Activated T-helper 2 cell treated with anti-CD3 and anti-CD28 coated beads, Interferon-gamma antibody, Interleukin-2, Interleukin-4, amounts not matched to agents 10 μg/mL and 5 μg/mL and 100 μg/mL, durations not matched to agents 14 hours and 24 hours and 36 hours (primary cell): ENCODE measurements at regions not wholly inside any gene's neighbourhood (a gene's known extent, or its start where the extent isn't known, plus 50 kb on each side); places are given as distances from the start of the nearest gene placed in this dataset.
"Not testable (repeated sequence)": the region's sequence is repeated elsewhere in the genome, so short reads cannot be mapped to it uniquely, and the experiment has no call there.

Experiments
- DNase-seq: peaks from one replicate; pipeline ENCODE4 v3.0.0; 2021; ENCODE audit warnings: low spot score
- H3K27ac Mint-ChIP-seq: one replicate; pipeline ENCODE4 v1.8.0; 2021; ENCODE audit warnings: mixed read lengths
- H3K27me3 Mint-ChIP-seq: one replicate; pipeline ENCODE4 v1.8.0; 2021; ENCODE audit warnings: low read depth, mixed read lengths
- H3K36me3 Mint-ChIP-seq: one replicate; pipeline ENCODE4 v1.8.0; 2021; ENCODE audit warnings: low read depth, mixed read lengths
- H3K4me1 Mint-ChIP-seq: one replicate; pipeline ENCODE4 v1.8.0; 2021; ENCODE audit warnings: low read depth, mixed read lengths
- H3K4me3 Mint-ChIP-seq: one replicate; pipeline ENCODE4 v1.8.0; 2021; ENCODE audit warnings: low read depth, mild to moderate bottlenecking, moderate library complexity, mixed read lengths
- H3K9me3 Mint-ChIP-seq: one replicate; pipeline ENCODE4 v1.8.0; 2021; ENCODE audit warnings: mixed read lengths
- intact Hi-C: fragments of 100-400 bp; cut with micrococcal nuclease; formaldehyde crosslinking; loops from one replicate; pipeline ENCODE4 v1.15.1; 2023

- DNase-seq, H3K9me3 Mint-ChIP-seq, H3K4me1 Mint-ChIP-seq, H3K4me3 Mint-ChIP-seq, H3K27ac Mint-ChIP-seq, intact Hi-C loops, H3K27me3 Mint-ChIP-seq, H3K36me3 Mint-ChIP-seq: not testable (repeated sequence)
Measured at GRCh38 chr17:22383772-22384460, 691.6 kb downstream of the KCNJ18 start.

- H3K4me3 Mint-ChIP-seq, H3K27me3 Mint-ChIP-seq, H3K36me3 Mint-ChIP-seq, H3K27ac Mint-ChIP-seq, H3K9me3 Mint-ChIP-seq, H3K4me1 Mint-ChIP-seq, DNase-seq, intact Hi-C loops: not testable (repeated sequence)
Measured at GRCh38 chr17:22384461-22384800, 692.1 kb downstream of the KCNJ18 start.

GRCh38 chr17:22398446-22398845 lies 706.1 kb downstream of the KCNJ18 start:
- H3K4me1 Mint-ChIP-seq, result not testable (repeated sequence)

DNA sequence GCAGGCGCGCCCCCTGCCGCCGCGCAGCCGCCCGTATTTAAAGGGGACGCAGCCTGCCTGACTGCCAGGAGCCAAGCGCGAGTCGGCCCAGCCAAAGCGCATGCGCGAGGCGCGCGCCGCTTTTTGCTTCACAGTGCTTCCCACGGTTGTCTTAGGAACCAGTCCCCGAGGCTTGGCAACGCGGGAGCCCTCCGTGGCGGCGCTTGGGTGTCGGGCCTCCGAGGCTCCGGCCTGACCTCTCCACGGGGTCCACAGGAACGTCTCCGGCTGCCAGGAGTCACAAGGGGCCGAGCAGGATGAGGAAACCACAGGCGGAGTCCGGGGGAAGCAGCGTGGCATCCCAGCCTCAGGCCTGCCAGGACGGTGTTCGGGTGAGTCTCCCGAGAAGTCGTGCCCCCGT lies 706.7 kb downstream of the KCNJ18 start:
- not testable (repeated sequence) for DNase-seq

More at GRCh38 chr17:22398446-22398845, 706.1 kb downstream of the KCNJ18 start:
- H3K4me3 Mint-ChIP-seq, H3K36me3 Mint-ChIP-seq, intact Hi-C loops, H3K9me3 Mint-ChIP-seq, H3K27ac Mint-ChIP-seq, DNase-seq, H3K27me3 Mint-ChIP-seq: not testable (repeated sequence)

DNA sequence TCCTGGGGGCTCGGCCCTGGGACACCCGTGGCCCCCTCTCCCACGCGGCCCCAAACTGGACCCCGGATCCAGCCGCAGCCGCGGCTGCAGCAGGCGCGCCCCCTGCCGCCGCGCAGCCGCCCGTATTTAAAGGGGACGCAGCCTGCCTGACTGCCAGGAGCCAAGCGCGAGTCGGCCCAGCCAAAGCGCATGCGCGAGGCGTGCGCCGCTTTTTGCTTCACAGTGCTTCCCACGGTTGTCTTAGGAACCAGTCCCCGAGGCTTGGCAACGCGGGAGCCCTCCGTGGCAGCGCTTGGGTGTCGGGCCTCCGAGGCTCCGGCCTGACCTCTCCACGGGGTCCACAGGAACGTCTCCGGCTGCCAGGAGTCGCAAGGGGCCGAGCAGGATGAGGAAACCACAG lies 712.8 kb downstream of the KCNJ18 start:
- DNase-seq, H3K4me1 Mint-ChIP-seq, H3K27me3 Mint-ChIP-seq, intact Hi-C loops, H3K27ac Mint-ChIP-seq, H3K36me3 Mint-ChIP-seq, H3K4me3 Mint-ChIP-seq: not testable (repeated sequence)
- H3K9me3 Mint-ChIP-seq, result peaks cover 13% of the 10 kb centered on the region

More for the DNA sequence above, 706.7 kb downstream of the KCNJ18 start:
- H3K9me3 Mint-ChIP-seq, intact Hi-C loops, H3K4me1 Mint-ChIP-seq, H3K27ac Mint-ChIP-seq, H3K27me3 Mint-ChIP-seq, H3K36me3 Mint-ChIP-seq, H3K4me3 Mint-ChIP-seq: not testable (repeated sequence)

- no peak for DNase-seq
- Mint-ChIP-seq H3K36me3 (peaks cover 8% of the 10 kb centered on the region), H3K27ac (no peak overlapping the region), H3K9me3 (peaks cover 36% of the 10 kb centered on the region), H3K4me1 (no peaks in the 10 kb centered on the region), H3K4me3 (no peak overlapping the region), H3K27me3 (no peaks in the 10 kb centered on the region)
- intact Hi-C loops, result no loop called here
Measured at GRCh38 chr17:22409160-22409751, 716.9 kb downstream of the KCNJ18 start.

DNA sequence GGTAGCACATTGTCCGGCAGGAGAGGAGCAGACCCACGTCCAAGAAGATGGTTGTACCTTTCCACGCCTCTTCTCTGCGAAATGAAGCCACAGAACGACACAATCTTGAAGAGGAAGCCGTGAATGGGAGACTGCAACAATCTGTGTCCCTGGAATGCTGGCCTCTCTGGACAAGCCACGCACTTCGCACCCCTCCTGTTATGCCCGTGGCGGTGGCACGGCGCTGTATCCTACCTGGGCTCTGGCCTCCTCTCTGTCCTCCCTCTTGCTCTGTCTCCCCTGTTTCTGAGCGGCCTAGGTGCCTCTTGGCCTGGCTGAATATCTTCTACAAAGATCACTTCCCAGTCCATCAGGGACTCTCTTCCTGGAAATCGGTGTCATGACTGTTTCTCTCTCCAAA lies 717.8 kb downstream of the KCNJ18 start:
- no peak for DNase-seq
- H3K4me1 Mint-ChIP-seq, result no peaks in the 10 kb centered on the region
- H3K4me3 Mint-ChIP-seq, result no peak overlapping the region
- H3K9me3 Mint-ChIP-seq, result peaks cover 39% of the 10 kb centered on the region
- H3K36me3 Mint-ChIP-seq, result peaks cover 8% of the 10 kb centered on the region
- no peak overlapping the region for H3K27ac Mint-ChIP-seq
- no peaks in the 10 kb centered on the region for H3K27me3 Mint-ChIP-seq
- intact Hi-C loops, result no loop called here

GRCh38 chr17:22411185-22411784 lies 719.0 kb downstream of the KCNJ18 start:
- no peaks in the 10 kb centered on the region for H3K27me3 Mint-ChIP-seq
- DNase-seq, result no peak
- peaks cover 8% of the 10 kb centered on the region for H3K36me3 Mint-ChIP-seq

GRCh38 chr17:22435231-22435974 lies 743.1 kb downstream of the KCNJ18 start:
- DNase-seq, result no peak
- no peaks in the 10 kb centered on the region for H3K36me3 Mint-ChIP-seq
- intact Hi-C loops, result no loop called here
- no peaks in the 10 kb centered on the region for H3K27me3 Mint-ChIP-seq
- no peak overlapping the region for H3K27ac Mint-ChIP-seq
- H3K4me3 Mint-ChIP-seq, result no peak overlapping the region
- no peaks in the 10 kb centered on the region for H3K4me1 Mint-ChIP-seq
- H3K9me3 Mint-ChIP-seq, result peaks cover 53% of the 10 kb centered on the region

More at GRCh38 chr17:22411185-22411784, 719.0 kb downstream of the KCNJ18 start:
- Mint-ChIP-seq H3K4me3 (no peak overlapping the region), H3K4me1 (no peaks in the 10 kb centered on the region), H3K27ac (no peak overlapping the region), H3K9me3 (peaks cover 46% of the 10 kb centered on the region)
- intact Hi-C loops, result no loop called here

DNA sequence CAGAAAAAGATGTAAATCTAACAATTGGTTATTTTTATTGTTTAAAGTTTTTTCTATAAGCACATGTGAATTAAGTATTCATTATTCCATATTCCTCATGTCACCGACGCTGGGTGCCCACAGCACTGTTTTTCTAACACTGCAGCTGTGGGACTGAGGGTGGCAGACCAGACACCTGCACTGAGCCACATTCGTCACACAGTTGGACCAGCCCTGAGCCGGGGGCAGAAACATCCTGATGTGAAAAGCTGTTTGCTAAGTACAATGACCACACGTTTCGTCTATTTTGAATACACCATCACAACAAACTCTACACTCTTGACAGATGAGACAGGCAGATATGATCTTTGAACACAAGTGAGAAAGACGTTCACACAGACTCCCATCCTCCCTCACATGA lies 749.5 kb downstream of the KCNJ18 start:
- intact Hi-C loops, result no loop called here
- Mint-ChIP-seq H3K27ac (no peak overlapping the region), H3K27me3 (no peaks in the 10 kb centered on the region), H3K36me3 (no peaks in the 10 kb centered on the region), H3K4me3 (no peak overlapping the region), H3K9me3 (peaks cover 51% of the 10 kb centered on the region), H3K4me1 (no peaks in the 10 kb centered on the region)
- no peak for DNase-seq

DNA sequence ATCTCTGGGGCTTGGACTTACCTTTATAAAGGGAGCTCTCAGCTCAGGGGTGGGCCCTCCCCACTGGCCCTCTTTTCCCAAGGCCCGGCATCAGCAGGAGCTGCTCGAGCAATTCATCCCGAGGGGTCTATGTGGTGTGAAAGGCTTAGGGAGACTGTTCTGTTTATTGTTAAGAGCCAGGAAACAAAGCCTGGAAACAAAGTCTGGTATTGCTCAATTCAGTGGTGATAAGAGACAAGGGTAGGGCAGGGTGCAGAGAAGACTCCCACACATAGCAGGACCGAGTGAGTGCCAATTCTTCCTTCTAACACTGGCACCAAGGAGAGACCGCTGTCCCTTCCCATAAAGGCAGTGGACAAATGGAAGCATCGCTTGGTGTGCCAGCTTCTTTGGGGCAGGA lies 750.7 kb downstream of the KCNJ18 start:
- H3K9me3 Mint-ChIP-seq, result peaks cover 50% of the 10 kb centered on the region
- no peak for DNase-seq
- H3K4me3 Mint-ChIP-seq, result no peak overlapping the region
- no peaks in the 10 kb centered on the region for H3K4me1 Mint-ChIP-seq
- no peaks in the 10 kb centered on the region for H3K36me3 Mint-ChIP-seq
- intact Hi-C loops, result no loop called here
- no peak overlapping the region for H3K27ac Mint-ChIP-seq
- no peaks in the 10 kb centered on the region for H3K27me3 Mint-ChIP-seq

DNA sequence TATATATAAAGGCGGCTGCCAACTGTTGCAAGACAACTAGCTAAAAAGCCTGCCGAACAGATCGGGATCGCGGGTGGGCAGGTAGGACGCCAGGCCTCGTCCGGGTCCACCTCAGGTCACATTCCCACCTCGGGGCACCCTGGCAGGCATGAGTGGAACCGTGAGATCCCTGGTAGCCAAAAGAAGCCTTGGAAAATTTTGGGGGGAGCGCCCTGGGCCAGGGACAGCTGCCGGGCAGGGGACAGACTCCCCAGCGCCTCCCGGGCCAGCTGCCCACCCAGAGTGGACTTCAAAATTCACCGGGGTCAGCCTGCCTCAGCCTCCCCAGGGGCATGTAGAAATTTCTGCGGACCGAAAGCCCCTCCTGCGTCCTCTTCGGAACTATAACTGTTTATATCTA lies 760.9 kb downstream of the KCNJ18 start:
- H3K4me1 Mint-ChIP-seq, result no peaks in the 10 kb centered on the region
- no peak for DNase-seq
- H3K9me3 Mint-ChIP-seq, result peaks cover 56% of the 10 kb centered on the region
- H3K36me3 Mint-ChIP-seq, result no peaks in the 10 kb centered on the region
- H3K27me3 Mint-ChIP-seq, result no peaks in the 10 kb centered on the region
- no peak overlapping the region for H3K4me3 Mint-ChIP-seq
- intact Hi-C loops, result no loop called here
- H3K27ac Mint-ChIP-seq, result no peak overlapping the region
